BLaER1 (cell line): ENCODE measurements at regions not wholly inside any gene's neighbourhood (a gene's known extent, or its start where the extent isn't known, plus 50 kb on each side); places are given as distances from the start of the nearest gene placed in this dataset.

Experiments used
- H3K27ac ChIP-seq: shearing (Covaris generic); formaldehyde crosslinking; 2 replicates; pipeline ENCODE4 v1.8.1; 2022
- H3K27me3 ChIP-seq: shearing (Covaris generic); formaldehyde crosslinking; 2 replicates; pipeline ENCODE4 v1.8.1; 2022
- H3K36me3 ChIP-seq: shearing (Covaris generic); formaldehyde crosslinking; 2 replicates; pipeline ENCODE4 v1.8.1; 2022
- H3K4me1 ChIP-seq: shearing (Covaris generic); formaldehyde crosslinking; 2 replicates; pipeline ENCODE4 v1.8.1; 2022
- H3K4me2 ChIP-seq: shearing (Covaris generic); formaldehyde crosslinking; 2 replicates; pipeline ENCODE4 v1.8.1; 2022
- H3K4me3 ChIP-seq: shearing (Covaris generic); formaldehyde crosslinking; 2 replicates; pipeline ENCODE4 v1.8.1; 2022
- H3K9ac ChIP-seq: shearing (Covaris generic); formaldehyde crosslinking; 2 replicates; pipeline ENCODE4 v1.8.1; 2022
- H3K9me3 ChIP-seq: shearing (Covaris generic); formaldehyde crosslinking; 2 replicates; pipeline ENCODE4 v1.8.1; 2022
- H4K20me1 ChIP-seq: shearing (Covaris generic); formaldehyde crosslinking; 2 replicates; pipeline ENCODE4 v1.8.1; 2022
- Cebpa-rat ChIP-seq: shearing (Covaris generic); IDR thresholded peaks from 2 replicates; pipeline ENCODE4 v1.8.1; 2022

DNA sequence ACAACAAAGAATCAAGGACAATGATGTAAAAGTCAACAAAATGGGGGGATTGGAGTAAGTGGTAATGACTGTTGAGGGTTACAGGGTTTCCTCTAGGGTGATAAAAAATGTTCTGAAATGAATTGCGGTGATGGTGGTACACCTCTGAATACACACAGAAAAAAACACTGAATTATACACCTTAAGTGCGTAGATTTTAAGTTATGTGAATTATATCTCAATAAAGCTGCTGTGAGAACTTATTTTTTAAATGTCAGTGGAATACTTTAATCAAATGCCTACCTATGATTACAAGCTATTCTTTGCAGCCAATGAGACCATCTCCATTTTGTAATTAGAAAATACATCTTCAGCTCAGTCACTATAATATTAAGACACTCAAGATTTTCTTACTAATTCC lies 53.5 kb downstream of the ZNF608 start:
- Histone ChIP-seq H3K9me3 (0 out of 2 replicates have a peak, but pooled peaks cover 3% of the 10 kb centered on the region), H4K20me1 (peaks cover 100% of the 10 kb centered on the region), H3K4me2 (no peak overlapping the region), H3K27ac (no peak overlapping the region), H3K9ac (no peak overlapping the region), H3K4me3 (no peak overlapping the region), H3K27me3 (no peaks in the 10 kb centered on the region), H3K36me3 (peaks cover 90% of the 10 kb centered on the region), H3K4me1 (peaks cover 37% of the 10 kb centered on the region)
- TF ChIP-seq Cebpa-rat = no peak

DNA sequence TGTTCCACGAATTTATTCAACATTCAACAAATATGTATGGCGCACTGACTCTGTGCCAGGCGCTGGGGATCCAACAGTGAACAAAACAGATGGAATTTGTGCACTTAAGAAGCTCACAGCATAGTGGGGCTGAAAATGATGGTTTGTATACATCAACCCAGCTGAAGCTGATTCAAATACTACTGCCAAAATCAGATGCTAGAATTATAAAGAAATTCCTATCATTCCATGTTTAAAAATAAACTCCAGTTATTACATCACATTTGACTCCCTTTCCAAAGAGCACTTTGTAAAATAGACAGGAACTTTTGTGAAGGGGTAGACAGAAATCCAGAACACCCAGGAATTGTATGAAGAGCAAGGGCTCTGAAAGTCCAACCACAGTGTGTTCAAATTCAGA lies 54.1 kb downstream of the ZNF608 start:
- Histone ChIP-seq H3K9ac (no peak overlapping the region), H3K4me1 (peaks cover 43% of the 10 kb centered on the region), H3K9me3 (0 out of 2 replicates have a peak, but pooled peaks cover 3% of the 10 kb centered on the region), H3K4me3 (no peak overlapping the region), H3K36me3 (peaks cover 90% of the 10 kb centered on the region), H3K4me2 (no peak overlapping the region), H3K27ac (no peak overlapping the region), H3K27me3 (no peaks in the 10 kb centered on the region), H4K20me1 (peaks cover 100% of the 10 kb centered on the region)
- no peak for TF ChIP-seq Cebpa-rat

DNA sequence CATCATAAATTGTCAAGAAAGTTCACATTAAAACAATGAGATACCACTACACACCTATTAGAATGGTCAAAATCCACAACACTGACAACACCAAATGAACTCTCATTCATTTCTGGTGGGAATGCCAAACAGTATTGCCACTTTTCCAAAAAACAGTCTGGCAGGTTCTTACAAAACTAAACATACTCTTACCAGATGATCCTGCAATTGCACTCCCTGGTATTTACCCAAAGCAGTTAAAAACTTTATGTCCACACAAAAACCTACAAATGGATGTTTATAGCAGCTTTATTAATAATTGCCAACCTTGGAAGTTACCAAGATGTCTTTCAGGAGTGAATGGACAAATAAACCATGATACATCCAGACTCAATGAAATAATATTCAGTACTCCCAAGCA lies 56.8 kb downstream of the ZNF608 start:
- Histone ChIP-seq H3K4me3 (no peak overlapping the region), H3K36me3 (peaks cover 90% of the 10 kb centered on the region), H3K4me2 (peak overlapping the region; percentile 16), H3K27me3 (no peaks in the 10 kb centered on the region), H3K9me3 (no peaks in the 10 kb centered on the region), H3K4me1 (peaks cover 70% of the 10 kb centered on the region), H3K9ac (no peak overlapping the region), H3K27ac (no peak overlapping the region), H4K20me1 (peaks cover 100% of the 10 kb centered on the region)
- TF ChIP-seq Cebpa-rat = no peak

DNA sequence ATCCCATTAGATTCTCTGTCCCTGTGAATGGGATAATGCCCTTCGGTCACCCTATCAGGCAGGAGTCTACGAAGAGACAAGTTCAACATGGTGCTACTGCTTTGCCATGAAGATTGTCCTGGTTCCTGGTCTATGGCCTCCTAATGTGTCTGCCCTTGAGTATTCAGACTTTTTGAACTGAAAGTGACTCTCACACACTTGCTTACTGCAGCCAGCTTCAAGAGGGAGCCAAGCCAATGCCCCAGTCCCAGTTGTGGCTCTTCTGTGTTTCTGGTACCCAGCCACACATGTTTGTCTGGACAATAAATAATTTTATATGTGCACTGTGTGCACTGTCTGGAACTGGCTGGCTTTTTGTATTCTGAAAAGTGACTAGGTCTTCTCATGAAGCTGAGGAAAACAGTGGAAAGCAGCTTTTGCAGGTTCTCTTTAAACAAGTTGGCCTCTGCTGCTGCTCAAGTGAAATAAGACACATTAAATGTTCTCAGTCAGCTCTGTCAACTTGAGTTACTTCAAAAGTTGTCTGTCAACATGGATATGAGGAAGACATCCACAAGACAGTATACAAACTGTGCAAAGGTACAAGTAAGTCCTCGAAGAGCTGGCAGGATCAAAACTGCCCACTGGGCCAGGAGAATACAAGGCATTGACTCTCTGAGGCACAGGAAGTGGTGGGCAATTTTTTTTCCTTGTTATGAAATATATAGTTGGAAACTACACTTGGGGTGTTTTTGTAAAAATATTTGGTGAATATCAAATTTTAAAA lies 60.0 kb downstream of the ZNF608 start:
- H3K27me3 ChIP-seq = no peaks in the 10 kb centered on the region
- TF ChIP-seq Cebpa-rat = no peak
- H3K4me1 ChIP-seq = peaks cover 92% of the 10 kb centered on the region
- no peak overlapping the region for H3K27ac ChIP-seq
- no peaks in the 10 kb centered on the region for H3K9me3 ChIP-seq
- peaks cover 100% of the 10 kb centered on the region for H4K20me1 ChIP-seq
- peaks cover 95% of the 10 kb centered on the region for H3K36me3 ChIP-seq
- H3K9ac ChIP-seq = no peak overlapping the region
- no peak overlapping the region for H3K4me3 ChIP-seq
- H3K4me2 ChIP-seq = peak overlapping the region; percentile 33

DNA sequence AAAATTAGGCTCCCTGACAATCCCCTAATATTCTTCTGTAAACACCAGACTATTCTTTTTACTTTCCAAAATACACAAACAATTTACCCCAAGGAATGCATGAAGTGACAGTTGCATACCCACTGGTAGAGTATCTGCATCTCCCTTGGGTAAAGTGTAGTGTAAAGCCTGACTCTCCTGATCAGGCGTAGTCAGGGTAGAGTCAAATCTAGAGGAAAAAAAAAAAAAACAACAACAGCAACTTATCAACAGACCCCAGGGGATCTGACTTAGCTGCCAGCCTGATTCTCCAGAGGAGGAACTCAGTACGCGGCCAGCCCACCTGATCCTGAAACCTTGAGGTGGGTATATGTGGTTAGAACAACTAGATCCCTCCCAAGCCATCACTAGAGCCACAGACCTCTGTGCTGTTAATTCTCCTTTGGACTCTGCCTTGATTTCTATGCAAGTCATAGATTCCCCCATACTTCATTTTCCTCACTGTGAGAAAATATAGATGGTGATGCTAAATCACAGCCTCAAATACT lies 61.0 kb downstream of the ZNF608 start:
- Histone ChIP-seq H3K9me3 (no peaks in the 10 kb centered on the region), H3K9ac (no peak overlapping the region), H3K4me2 (peak overlapping the region; percentile 33), H3K27me3 (no peaks in the 10 kb centered on the region), H4K20me1 (peaks cover 100% of the 10 kb centered on the region), H3K4me3 (no peak overlapping the region), H3K36me3 (peaks cover 93% of the 10 kb centered on the region), H3K27ac (no peak overlapping the region), H3K4me1 (peaks cover 92% of the 10 kb centered on the region)
- TF ChIP-seq Cebpa-rat = no peak

DNA sequence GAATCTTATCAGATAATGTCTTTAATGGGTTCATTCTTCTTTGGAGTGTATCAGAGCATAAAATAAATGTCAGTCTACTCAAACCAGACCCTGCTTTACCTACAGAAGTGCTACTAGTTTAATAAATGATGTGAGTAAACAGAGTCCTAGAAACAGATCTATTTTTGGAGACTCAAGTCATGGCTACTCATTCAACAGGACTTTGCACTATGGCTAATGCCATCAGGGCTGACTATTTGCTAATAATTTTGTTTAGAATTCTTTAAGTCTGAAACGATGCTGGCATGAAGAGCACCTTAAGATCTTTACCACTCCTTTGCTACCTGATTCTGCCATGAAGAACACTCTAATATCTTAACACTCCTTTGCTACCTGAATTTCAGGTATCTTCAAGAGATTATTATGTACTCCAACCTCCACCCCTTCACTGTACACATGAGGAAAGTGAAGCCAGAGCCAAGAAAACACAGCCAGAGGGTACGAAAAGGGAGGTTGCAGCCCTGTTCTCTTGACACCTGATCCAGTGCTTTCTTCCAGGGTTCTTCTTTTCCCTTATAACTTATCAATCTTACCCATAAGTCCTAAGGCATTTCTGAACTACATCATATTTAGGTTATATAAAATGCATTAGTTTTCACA lies 62.4 kb downstream of the ZNF608 start:
- H3K9ac ChIP-seq = no peak overlapping the region
- no peak overlapping the region for H3K4me2 ChIP-seq
- peaks cover 93% of the 10 kb centered on the region for H3K36me3 ChIP-seq
- H3K4me1 ChIP-seq = peaks cover 92% of the 10 kb centered on the region
- no peak for TF ChIP-seq Cebpa-rat
- no peaks in the 10 kb centered on the region for H3K27me3 ChIP-seq
- H4K20me1 ChIP-seq = peaks cover 100% of the 10 kb centered on the region
- no peaks in the 10 kb centered on the region for H3K9me3 ChIP-seq
- no peak overlapping the region for H3K27ac ChIP-seq
- H3K4me3 ChIP-seq = no peak overlapping the region

DNA sequence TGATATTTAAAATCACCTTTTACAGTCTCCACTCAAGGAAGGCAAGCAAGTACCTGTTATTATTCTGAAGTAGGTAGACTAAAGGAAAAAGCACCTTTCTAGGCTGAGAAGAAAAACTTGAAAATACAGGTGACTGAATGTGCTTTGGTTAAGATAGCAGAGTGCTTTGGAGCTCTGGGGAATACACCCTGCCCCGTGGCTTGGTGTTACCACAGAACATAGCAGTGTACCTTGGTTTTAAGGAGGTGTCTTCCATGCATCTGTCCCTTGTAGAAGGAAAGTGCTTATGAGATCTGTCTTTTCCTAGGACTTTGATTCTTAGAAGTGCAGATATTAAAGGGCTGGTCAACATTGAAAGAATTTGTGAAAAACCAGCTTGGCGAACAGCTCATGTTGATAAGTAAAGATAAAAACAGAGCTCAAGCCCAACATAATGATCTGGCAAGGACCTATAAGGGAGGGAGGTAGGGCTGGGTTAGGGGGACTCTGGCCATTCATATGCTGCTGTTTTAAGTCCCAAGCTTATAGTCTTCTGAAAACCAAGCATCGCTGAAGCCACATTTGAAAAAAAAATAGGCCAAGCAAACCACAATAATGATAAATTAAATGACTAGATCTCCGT lies 66.8 kb downstream of the ZNF608 start:
- Histone ChIP-seq H3K9ac (no peak overlapping the region), H3K4me1 (peaks cover 58% of the 10 kb centered on the region), H3K4me2 (peak overlapping the region; percentile 21), H3K36me3 (peaks cover 94% of the 10 kb centered on the region), H4K20me1 (peaks cover 100% of the 10 kb centered on the region), H3K27ac (no peak overlapping the region), H3K4me3 (no peak overlapping the region), H3K27me3 (no peaks in the 10 kb centered on the region), H3K9me3 (no peaks in the 10 kb centered on the region)
- TF ChIP-seq Cebpa-rat = no peak

DNA sequence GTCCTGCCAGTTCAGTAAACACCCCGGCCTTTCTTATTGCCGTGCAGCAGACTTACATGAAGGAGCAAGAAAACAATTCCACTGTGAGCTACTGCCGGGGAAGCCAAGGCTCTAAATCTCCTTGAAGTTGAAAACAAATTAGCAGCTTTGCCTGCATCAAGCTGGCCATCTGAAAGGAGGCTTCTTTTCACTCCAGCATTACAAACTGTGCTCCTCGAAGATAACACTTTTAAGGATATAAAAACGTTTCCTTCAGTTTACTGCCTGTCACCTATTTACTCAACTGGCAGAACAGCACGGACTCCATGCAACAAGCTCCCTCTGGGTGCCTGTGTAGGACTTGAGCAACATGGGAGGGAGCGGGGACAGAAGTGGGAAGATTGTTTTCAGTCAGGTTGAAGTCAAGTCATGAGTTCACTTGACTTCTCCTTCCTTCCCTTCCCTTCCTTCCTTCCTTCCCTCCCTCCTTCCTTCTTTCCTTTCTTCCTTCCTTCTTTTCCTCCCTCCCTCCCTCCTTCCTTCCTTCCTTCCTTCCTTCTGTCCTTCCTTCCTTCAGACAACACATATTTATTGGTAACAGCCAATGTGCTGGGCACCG lies 67.4 kb downstream of the ZNF608 start:
- Histone ChIP-seq H4K20me1 (peaks cover 100% of the 10 kb centered on the region), H3K9me3 (no peaks in the 10 kb centered on the region), H3K27me3 (no peaks in the 10 kb centered on the region), H3K4me1 (peaks cover 53% of the 10 kb centered on the region), H3K36me3 (peaks cover 94% of the 10 kb centered on the region), H3K27ac (no peak overlapping the region), H3K9ac (no peak overlapping the region), H3K4me3 (no peak overlapping the region), H3K4me2 (peak overlapping the region; percentile 21; the same call in 1 of the 2 replicates)
- no peak for TF ChIP-seq Cebpa-rat

DNA sequence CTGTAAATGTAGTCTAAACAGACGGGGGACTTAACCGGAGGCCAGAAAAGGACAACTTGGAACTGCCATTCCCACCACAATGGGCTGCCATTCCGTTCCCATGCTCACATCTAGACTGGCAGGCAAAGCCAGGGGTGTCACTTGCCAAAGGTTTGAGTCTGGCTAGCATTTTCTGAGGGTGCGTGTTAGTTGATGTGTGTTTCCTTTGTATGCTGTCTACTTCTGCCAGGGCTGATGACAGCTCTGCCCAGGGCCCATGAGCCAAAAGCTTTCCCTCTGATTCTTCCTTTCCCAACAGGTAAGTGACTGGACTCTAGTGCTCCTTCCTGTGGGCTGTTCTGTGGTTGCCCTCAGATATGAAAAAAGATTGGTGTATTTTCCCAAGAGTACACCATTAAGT lies 68.0 kb downstream of the ZNF608 start:
- no peaks in the 10 kb centered on the region for H3K27me3 ChIP-seq
- TF ChIP-seq Cebpa-rat = no peak
- H3K9ac ChIP-seq = no peak overlapping the region
- H3K9me3 ChIP-seq = no peaks in the 10 kb centered on the region
- H3K4me1 ChIP-seq = peaks cover 51% of the 10 kb centered on the region
- H3K4me2 ChIP-seq = 0 out of 2 replicates have a peak overlapping the region, but pooled peaks have one; percentile 21
- H3K4me3 ChIP-seq = no peak overlapping the region
- peaks cover 100% of the 10 kb centered on the region for H4K20me1 ChIP-seq
- H3K27ac ChIP-seq = no peak overlapping the region
- H3K36me3 ChIP-seq = peaks cover 94% of the 10 kb centered on the region
